ENCODE measurements at regions not wholly inside any gene's neighbourhood (a gene's known extent, or its start where the extent isn't known, plus 50 kb on each side); places are given as distances from the start of the nearest gene placed in this dataset.

- CTCF ChIA-PET = no interaction called here
- no peak for TF ChIP-seq CTCF (conservative IDR thresholded peaks at IDR 0.05; ENCODE audit: low read depth)
- DNase-seq (ENCODE audit: low spot score) = no peak
Observed at GRCh38 chr10:3665316-3665908, 119.6 kb downstream of the KLF6 start.

GRCh38 chr10:3662775-3663174 lies 122.2 kb downstream of the KLF6 start:
- no peak for TF ChIP-seq CTCF (conservative IDR thresholded peaks at IDR 0.05; ENCODE audit: low read depth)
- ChIA-PET CTCF (no interaction called here), POLR2A (ENCODE audit: low non-redundant PET) (no interaction called here)
- no peak overlapping the region for H3K27ac ChIP-seq
- DNase-seq (ENCODE audit: low spot score) = no peak

More at GRCh38 chr10:3665316-3665908, 119.6 kb downstream of the KLF6 start:
- POLR2A ChIA-PET (ENCODE audit: low non-redundant PET) = no interaction called here
- H3K27ac ChIP-seq = no peak overlapping the region

- CTCF ChIA-PET = no interaction called here
- H3K27ac ChIP-seq = no peak overlapping the region
- no peak for TF ChIP-seq CTCF (conservative IDR thresholded peaks at IDR 0.05; ENCODE audit: low read depth)
- POLR2A ChIA-PET (ENCODE audit: low non-redundant PET) = no interaction called here
- DNase-seq (ENCODE audit: low spot score) = no peak
Observed at GRCh38 chr10:3661271-3661670, 123.7 kb downstream of the KLF6 start.

- H3K27ac ChIP-seq = no peak overlapping the region
- POLR2A ChIA-PET (ENCODE audit: low non-redundant PET) = no interaction called here
- DNase-seq (ENCODE audit: low spot score) = no peak
- TF ChIP-seq CTCF (conservative IDR thresholded peaks at IDR 0.05; ENCODE audit: low read depth) = no peak
- CTCF ChIA-PET = no interaction called here
Observed at GRCh38 chr10:3660753-3661152, 124.3 kb downstream of the KLF6 start.

- POLR2A ChIA-PET (ENCODE audit: low non-redundant PET) = no interaction called here
- CTCF ChIA-PET = interaction anchor here (0.6 kb wide), 1 partner anchor 477 kb away, joined by 3 read pairs; no protein-coding TSS in a partner anchor
- no peak overlapping the region for H3K27ac ChIP-seq
- no peak for DNase-seq (ENCODE audit: low spot score)
- TF ChIP-seq CTCF (conservative IDR thresholded peaks at IDR 0.05; ENCODE audit: low read depth) = no peak
Observed at GRCh38 chr10:3659203-3659917, 125.6 kb downstream of the KLF6 start.

- ChIA-PET CTCF (interaction anchor here (0.8 kb wide), 1 partner anchor 68 kb away, joined by 3 read pairs; no protein-coding TSS in a partner anchor), POLR2A (ENCODE audit: low non-redundant PET) (no interaction called here)
- TF ChIP-seq CTCF (conservative IDR thresholded peaks at IDR 0.05; ENCODE audit: low read depth) = no peak
- no peak for DNase-seq (ENCODE audit: low spot score)
- H3K27ac ChIP-seq = no peak overlapping the region
Observed at GRCh38 chr10:3658766-3659165, 126.2 kb downstream of the KLF6 start.
